ENCODE measurements at regions not wholly inside any gene's neighbourhood (a gene's known extent, or its start where the extent isn't known, plus 50 kb on each side); places are given as distances from the start of the nearest gene placed in this dataset.

DNA sequence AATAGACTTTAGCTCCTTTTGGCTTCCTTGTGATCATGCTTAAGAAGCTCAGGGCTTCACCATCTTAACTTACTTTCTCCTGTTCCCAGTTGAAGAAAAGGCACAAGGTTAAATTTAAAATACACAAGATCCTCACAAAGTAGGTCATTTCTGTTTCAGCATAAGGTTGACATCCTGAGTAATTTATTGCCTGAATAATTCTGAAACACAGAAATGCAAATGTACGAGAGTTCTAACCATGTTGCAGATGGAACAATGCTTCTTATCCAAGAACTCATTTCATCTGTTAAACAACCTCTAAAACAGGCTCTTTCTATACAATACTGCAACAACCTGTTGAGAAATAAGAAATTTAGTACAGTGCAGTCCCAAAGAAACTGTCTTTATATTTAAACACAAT, 395.2 kb downstream of the BCL11A start:
- DNase-seq (ENCODE audit: low read depth) = no peak

GRCh38 chr2:60157283-60157682, 396.2 kb downstream of the BCL11A start:
- no peak for DNase-seq (ENCODE audit: low read depth)

GRCh38 chr2:60154142-60154541, 399.3 kb downstream of the BCL11A start:
- DNase-seq (ENCODE audit: low read depth) = no peak

DNA sequence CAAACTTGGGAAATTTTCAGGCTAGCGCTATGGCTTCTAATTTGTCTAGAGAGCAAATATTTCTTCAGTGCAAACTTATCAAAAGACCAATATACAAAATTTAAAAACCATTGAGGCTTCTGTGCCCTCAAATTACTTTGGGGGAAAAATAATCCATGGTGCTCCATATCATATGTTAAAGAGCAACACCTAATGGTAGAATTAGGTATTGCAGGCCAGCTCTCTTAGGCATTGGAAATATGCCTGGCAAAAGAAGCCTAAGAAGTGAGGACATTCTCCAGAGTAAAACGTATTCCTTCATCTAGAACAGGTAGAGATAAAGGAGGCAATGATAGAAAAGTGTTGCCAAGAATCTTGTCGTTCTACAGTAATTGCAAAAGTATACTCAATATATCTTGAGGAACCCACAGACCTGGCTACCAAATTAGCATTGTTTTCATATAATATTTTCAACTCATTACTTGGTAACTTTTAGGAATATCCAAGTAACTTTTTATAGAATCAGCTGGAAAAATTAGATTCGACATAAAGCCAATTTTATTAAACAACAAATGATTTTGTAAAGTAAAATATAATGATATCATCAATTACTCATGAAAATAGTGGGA, 401.1 kb downstream of the BCL11A start:
- DNase-seq (ENCODE audit: low read depth) = no peak

GRCh38 chr2:60149176-60149575, 404.3 kb downstream of the BCL11A start:
- no peak for DNase-seq (ENCODE audit: low read depth)

DNA sequence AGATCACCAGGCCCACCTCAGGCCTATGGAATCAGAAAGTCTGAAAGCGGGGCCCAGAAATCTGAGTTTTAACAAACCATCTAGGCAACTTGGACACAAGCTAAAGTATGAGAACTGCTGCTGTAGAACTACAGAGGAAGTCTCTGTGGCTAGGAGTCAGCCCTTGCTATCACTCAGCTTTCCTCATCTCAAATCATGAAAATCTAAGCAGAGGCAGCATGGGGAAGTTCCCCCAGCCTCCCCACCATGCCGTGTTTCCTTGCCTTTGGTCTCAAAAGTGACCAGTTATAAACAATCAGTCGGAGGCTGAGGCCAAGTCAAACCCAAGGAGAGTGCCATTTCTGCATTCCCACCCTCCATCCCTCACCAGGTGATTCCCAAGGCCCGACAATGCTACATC, 404.7 kb downstream of the BCL11A start:
- DNase-seq (ENCODE audit: low read depth) = no peak

GRCh38 chr2:60140185-60140584, 413.3 kb downstream of the BCL11A start:
- DNase-seq (ENCODE audit: low read depth) = no peak

DNA sequence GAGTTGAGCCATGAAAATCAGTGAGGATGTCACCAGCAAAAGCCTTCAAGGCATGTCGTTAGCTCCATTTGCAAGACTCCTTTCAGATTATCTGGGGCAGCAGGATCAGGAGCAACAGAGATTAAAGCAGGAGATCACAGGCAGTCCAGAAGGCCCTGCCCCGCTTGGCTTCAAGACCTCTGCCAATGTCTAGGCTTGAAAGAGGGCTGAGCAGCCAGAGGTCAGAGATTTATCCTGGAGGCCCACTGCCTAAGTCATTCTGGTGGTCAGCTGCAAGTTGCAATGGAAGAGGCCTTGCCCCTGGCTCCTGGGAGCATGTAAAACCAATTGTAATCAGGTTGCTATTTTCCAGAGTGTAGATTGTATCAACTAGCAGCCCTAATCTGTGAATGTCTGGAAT, 416.5 kb downstream of the BCL11A start:
- DNase-seq (ENCODE audit: low read depth) = no peak

GRCh38 chr2:60127191-60127590, 426.3 kb downstream of the BCL11A start:
- DNase-seq (ENCODE audit: low read depth) = no peak

- no peak for DNase-seq (ENCODE audit: low read depth)
Measured at GRCh38 chr2:60125611-60126426, 427.6 kb downstream of the BCL11A start.

GRCh38 chr2:60119778-60120177, 433.7 kb downstream of the BCL11A start:
- DNase-seq (ENCODE audit: low read depth) = no peak

DNA sequence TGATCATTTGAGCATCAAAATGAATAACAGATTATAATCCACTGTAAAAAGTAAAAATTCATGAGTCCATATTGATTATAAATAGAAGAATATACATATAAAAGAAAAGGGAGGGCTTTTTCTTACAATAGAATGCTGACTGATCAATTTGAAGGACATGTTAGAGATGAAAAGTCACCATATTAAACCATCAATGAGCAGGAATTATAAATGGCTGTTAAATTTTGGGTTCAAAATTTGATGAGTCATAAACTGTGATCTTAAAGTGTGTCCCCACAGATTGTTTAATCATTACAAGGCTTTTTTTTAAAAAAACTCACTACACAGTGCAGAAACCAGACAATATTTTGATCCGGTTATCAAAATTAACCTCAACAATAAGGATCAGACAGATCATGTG, 434.5 kb downstream of the BCL11A start:
- no peak for DNase-seq (ENCODE audit: low read depth)

DNA sequence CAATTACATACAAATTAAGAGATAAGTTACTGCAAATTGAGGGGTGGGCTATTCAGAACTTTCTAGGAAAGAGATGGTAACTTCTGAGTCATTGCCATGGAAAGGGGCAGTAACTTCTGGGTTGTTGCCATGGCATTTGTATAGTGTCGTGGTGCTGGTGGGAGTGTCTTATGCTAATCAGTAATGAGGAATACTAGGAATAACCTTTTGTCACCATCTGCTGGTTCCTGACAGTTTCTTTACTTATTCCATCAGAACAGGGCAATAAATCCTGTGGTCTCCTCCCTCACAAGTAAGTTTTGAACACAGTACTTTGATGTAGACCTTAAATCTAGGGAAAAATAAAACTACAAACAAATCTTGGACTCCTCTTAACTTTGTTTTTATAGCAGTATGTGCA, 435.4 kb downstream of the BCL11A start:
- no peak for DNase-seq (ENCODE audit: low read depth)

GRCh38 chr2:60116161-60116875, 437.1 kb downstream of the BCL11A start:
- no peak for DNase-seq (ENCODE audit: low read depth)

GRCh38 chr2:60109744-60110143, 443.7 kb downstream of the BCL11A start:
- no peak for DNase-seq (ENCODE audit: low read depth)

- DNase-seq (ENCODE audit: low read depth) = no peak
Measured at GRCh38 chr2:60106836-60107529, 446.5 kb downstream of the BCL11A start.

GRCh38 chr2:60105906-60106305, 447.5 kb downstream of the BCL11A start:
- DNase-seq (ENCODE audit: low read depth) = no peak

DNA sequence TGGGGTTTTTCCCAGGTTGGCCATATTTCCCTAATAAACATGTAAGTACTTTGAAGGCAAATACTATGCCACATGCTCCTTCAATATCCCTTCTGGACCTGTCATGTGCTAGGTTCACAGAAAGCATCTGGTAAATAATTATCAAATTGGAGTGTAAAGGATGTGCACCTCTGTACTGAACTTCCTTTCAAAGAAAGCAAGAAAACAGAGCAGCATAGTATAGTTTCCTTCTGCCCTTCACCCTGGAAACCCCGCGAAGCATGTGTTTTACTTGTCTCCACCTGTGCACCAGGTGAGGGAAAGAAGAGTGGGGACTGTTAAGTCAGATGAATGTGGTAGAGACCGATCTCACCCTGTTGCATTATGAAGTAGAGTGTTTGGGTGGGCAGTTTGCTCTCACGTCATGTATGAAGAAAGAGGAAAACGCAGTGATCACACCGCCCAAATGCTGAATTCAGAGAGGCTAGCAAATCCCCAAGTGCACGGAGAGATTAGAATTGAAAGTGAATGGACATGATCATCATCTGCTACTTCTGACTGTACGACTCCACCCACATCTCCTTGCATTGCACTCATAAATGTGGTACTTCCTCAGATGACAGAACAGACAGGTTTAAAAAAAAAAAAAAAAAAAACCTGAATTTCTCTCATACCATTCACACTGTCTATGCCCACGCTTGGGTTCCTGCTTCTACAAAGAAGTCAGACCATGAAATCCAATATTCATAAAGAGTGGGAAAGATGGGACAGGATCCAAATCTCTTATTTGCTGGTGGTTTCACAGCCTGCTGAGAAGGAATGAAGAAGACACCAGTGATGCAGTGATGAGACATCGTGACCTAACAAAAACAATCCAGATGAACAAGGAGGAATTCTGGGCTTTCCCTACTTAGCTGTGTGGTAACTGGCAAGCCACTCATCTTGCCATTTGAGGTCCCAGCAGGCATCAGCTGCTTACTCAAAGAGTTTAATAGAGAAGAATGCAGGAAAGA, 448.6 kb downstream of the BCL11A start:
- DNase-seq (ENCODE audit: low read depth) = no peak

DNA sequence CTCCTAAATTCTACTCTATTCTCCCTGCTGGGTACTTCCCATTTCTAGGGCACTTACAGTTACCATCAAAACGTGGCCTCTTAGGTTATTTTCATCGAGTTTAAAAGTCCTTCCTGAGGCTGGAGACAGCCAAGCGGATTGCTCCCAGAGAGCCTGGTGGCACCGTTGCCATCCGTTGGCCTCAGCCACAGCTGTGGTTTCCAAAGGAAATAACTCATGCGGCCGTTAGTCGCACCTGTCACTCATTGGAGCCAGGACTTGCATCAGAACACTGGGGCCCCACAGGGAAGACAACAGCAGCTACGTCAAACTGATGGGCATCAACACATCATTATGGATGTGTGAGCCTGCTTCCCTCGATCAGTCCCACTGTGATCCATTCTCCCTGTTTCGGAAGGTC, 453.4 kb downstream of the BCL11A start:
- no peak for DNase-seq (ENCODE audit: low read depth)

- no peak for DNase-seq (ENCODE audit: low read depth)
Measured at GRCh38 chr2:60098996-60099395, 454.5 kb downstream of the BCL11A start.

DNA sequence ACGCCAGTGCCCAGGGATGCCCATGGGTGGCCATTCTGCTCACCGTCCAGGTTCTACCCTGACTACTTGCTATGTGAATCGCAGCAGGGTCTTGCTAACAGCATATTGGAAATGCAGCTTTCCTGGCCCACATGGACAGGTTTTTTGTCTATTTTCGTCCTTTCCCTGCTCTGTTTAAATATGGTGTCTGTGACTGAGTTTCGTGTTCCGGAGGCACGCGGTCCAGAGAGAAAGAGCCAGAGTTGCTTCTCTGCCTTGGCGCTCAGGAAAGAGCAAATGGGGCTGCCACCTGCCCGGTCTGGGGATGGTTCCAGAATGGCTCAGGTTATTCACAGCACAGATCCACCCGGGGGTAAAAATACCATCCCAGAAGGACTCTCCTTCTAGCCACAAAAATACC, 456.2 kb downstream of the BCL11A start:
- DNase-seq (ENCODE audit: low read depth) = no peak
